GM12872 (cell line): ENCODE measurements at regions not wholly inside any gene's neighbourhood (a gene's known extent, or its start where the extent isn't known, plus 50 kb on each side); places are given as distances from the start of the nearest gene placed in this dataset.
A peak's percentile ranks its signal among the peaks of the same experiment; 100 is the strongest.

Experiments
- CTCF ChIP-seq: IDR thresholded peaks from 3 replicates; pipeline ENCODE4 v1.5.1; 2011; ENCODE audit warnings: low read depth, mild to moderate bottlenecking, low read length, moderate library complexity; ENCODE audit not compliant: insufficient read depth

- no peak for TF ChIP-seq CTCF
These were observed 108.6 kb upstream of the TEKT4 start for GRCh38 chr2:94762600-94762999.

GRCh38 chr2:94763318-94763717 lies 107.9 kb upstream of the TEKT4 start:
- TF ChIP-seq CTCF: no peak

GRCh38 chr2:94767336-94767735 lies 103.9 kb upstream of the TEKT4 start:
- TF ChIP-seq CTCF: no peak

- TF ChIP-seq CTCF: no peak
These were observed 101.5 kb upstream of the TEKT4 start for GRCh38 chr2:94769733-94770132.

GRCh38 chr2:94774851-94775250 lies 96.4 kb upstream of the TEKT4 start:
- no peak for TF ChIP-seq CTCF

- no peak for TF ChIP-seq CTCF
These were observed 95.2 kb upstream of the TEKT4 start for GRCh38 chr2:94776036-94776435.

- TF ChIP-seq CTCF: peak; percentile 34; the same call in 2 of the 3 replicates
These were observed 74.0 kb upstream of the TEKT4 start for GRCh38 chr2:94797235-94797634.
